ENCODE measurements at regions not wholly inside any gene's neighbourhood (a gene's known extent, or its start where the extent isn't known, plus 50 kb on each side); places are given as distances from the start of the nearest gene placed in this dataset.

DNA sequence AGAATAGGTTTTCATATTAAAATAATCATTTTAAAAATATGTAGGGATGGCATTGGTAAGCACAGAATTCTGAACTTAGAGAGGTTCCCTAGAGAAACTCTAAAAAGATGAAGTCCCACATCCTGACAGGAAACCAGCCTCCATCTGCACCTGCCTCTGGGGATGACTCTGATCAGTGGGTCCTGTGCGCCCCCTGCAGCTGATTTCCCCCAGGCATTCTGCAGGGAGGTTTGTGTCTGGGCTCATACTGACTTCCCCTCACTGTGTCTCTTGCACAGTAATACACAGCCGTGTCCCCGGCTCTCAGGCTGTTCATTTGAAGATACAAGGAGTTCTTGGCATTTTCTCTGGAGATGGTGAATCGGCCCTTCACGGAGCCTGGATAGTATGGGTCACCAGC, 602.9 kb downstream of the TMEM121 start:
- TF ChIP-seq, protein P1, sequence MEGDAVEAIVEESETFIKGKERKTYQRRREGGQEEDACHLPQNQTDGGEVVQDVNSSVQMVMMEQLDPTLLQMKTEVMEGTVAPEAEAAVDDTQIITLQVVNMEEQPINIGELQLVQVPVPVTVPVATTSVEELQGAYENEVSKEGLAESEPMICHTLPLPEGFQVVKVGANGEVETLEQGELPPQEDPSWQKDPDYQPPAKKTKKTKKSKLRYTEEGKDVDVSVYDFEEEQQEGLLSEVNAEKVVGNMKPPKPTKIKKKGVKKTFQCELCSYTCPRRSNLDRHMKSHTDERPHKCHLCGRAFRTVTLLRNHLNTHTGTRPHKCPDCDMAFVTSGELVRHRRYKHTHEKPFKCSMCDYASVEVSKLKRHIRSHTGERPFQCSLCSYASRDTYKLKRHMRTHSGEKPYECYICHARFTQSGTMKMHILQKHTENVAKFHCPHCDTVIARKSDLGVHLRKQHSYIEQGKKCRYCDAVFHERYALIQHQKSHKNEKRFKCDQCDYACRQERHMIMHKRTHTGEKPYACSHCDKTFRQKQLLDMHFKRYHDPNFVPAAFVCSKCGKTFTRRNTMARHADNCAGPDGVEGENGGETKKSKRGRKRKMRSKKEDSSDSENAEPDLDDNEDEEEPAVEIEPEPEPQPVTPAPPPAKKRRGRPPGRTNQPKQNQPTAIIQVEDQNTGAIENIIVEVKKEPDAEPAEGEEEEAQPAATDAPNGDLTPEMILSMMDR (conservative IDR thresholded peaks at IDR 0.05; ENCODE audit: low read depth, low read length), result no peak
- TF ChIP-seq EZH2phosphoT487 (IDR thresholded peaks at IDR 0.05; ENCODE audit: borderline replicate concordance, low read length), result no peak
